DND-41 (cell line): ENCODE measurements at regions not wholly inside any gene's neighbourhood (a gene's known extent, or its start where the extent isn't known, plus 50 kb on each side); places are given as distances from the start of the nearest gene placed in this dataset.

Source experiments
- CTCF ChIP-seq: IDR thresholded peaks from 2 replicates; pipeline ENCODE4 v1.5.1; 2012; ENCODE audit warnings: borderline replicate concordance, low read length, moderate library complexity, mild to moderate bottlenecking; ENCODE audit not compliant: poor library complexity, severe bottlenecking; ENCODE audit errors: extremely low read depth
- EZH2 ChIP-seq: IDR thresholded peaks from 3 replicates; pipeline ENCODE4 v1.6.1; 2012; ENCODE audit warnings: borderline replicate concordance, low read depth, mild to moderate bottlenecking, moderate library complexity, low read length, inconsistent platforms; ENCODE audit not compliant: severe bottlenecking

- no peak for TF ChIP-seq CTCF
- TF ChIP-seq EZH2 = no peak
These were observed 159.1 kb downstream of the RASSF9 start for GRCh38 chr12:85676816-85677749.
